ENCODE measurements at regions not wholly inside any gene's neighbourhood (a gene's known extent, or its start where the extent isn't known, plus 50 kb on each side); places are given as distances from the start of the nearest gene placed in this dataset.

DNA sequence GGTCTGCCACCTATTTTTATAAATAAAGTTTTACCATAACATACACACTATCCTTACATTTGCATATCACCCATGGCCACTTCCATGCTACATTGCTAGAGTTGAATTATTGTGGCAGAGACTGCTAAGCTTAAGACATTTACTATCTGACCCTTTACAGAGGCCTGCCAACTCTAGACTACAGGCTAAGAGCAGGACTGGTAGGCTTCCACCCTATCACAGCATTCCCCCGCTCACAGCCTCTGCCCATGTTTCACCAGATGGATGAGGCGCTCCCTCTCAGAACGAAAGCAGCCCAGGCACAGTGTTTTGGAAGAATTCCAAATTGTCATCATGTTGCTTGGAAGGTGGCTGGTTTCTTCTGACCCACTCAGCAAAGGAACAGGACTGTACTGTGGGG lies 91.7 kb upstream of the SLC35G4 start:
- Histone ChIP-seq H3K4me1 (ENCODE audit: insufficient read depth) (no peaks in the 10 kb centered on the region), H3K36me3 (ENCODE audit: insufficient read depth) (no peaks in the 10 kb centered on the region), H3K27me3 (ENCODE audit: insufficient read depth) (no peaks in the 10 kb centered on the region), H3K9me2 (ENCODE audit: insufficient read depth) (no peaks in the 10 kb centered on the region), H4K20me1 (replicated peaks; ENCODE audit: insufficient read depth) (no peaks in the 10 kb centered on the region), H3K27ac (ENCODE audit: low read depth) (no peak overlapping the region), H3K4me3 (no peak overlapping the region), H2AFZ (no peak overlapping the region), H3F3A (replicated peaks; ENCODE audit: low read depth) (no peaks in the 10 kb centered on the region), H3K79me2 (replicated peaks; ENCODE audit: insufficient read depth) (no peaks in the 10 kb centered on the region), H3K4me2 (no peak overlapping the region)
- Mint-ChIP-seq H3K27ac (no peak overlapping the region), H3K27me3 (ENCODE audit: insufficient read depth, low read depth, poor library complexity) (peaks cover 3% of the 10 kb centered on the region), H3K4me1 (peaks cover 4% of the 10 kb centered on the region; the same call in 1 of the 3 replicates), H3K4me3 (no peak overlapping the region), H3K36me3 (ENCODE audit: low read depth) (no peaks in the 10 kb centered on the region), H3K9me3 (no peaks in the 10 kb centered on the region)
- DNase-seq (ENCODE audit: low spot score) (no peak), ATAC-seq (no peak)
- TF ChIP-seq CREB1 (CRISPR knock-in tag; IDR thresholded peaks at IDR 0.05; ENCODE audit: low read depth): no peak
- TF ChIP-seq, protein P1, sequence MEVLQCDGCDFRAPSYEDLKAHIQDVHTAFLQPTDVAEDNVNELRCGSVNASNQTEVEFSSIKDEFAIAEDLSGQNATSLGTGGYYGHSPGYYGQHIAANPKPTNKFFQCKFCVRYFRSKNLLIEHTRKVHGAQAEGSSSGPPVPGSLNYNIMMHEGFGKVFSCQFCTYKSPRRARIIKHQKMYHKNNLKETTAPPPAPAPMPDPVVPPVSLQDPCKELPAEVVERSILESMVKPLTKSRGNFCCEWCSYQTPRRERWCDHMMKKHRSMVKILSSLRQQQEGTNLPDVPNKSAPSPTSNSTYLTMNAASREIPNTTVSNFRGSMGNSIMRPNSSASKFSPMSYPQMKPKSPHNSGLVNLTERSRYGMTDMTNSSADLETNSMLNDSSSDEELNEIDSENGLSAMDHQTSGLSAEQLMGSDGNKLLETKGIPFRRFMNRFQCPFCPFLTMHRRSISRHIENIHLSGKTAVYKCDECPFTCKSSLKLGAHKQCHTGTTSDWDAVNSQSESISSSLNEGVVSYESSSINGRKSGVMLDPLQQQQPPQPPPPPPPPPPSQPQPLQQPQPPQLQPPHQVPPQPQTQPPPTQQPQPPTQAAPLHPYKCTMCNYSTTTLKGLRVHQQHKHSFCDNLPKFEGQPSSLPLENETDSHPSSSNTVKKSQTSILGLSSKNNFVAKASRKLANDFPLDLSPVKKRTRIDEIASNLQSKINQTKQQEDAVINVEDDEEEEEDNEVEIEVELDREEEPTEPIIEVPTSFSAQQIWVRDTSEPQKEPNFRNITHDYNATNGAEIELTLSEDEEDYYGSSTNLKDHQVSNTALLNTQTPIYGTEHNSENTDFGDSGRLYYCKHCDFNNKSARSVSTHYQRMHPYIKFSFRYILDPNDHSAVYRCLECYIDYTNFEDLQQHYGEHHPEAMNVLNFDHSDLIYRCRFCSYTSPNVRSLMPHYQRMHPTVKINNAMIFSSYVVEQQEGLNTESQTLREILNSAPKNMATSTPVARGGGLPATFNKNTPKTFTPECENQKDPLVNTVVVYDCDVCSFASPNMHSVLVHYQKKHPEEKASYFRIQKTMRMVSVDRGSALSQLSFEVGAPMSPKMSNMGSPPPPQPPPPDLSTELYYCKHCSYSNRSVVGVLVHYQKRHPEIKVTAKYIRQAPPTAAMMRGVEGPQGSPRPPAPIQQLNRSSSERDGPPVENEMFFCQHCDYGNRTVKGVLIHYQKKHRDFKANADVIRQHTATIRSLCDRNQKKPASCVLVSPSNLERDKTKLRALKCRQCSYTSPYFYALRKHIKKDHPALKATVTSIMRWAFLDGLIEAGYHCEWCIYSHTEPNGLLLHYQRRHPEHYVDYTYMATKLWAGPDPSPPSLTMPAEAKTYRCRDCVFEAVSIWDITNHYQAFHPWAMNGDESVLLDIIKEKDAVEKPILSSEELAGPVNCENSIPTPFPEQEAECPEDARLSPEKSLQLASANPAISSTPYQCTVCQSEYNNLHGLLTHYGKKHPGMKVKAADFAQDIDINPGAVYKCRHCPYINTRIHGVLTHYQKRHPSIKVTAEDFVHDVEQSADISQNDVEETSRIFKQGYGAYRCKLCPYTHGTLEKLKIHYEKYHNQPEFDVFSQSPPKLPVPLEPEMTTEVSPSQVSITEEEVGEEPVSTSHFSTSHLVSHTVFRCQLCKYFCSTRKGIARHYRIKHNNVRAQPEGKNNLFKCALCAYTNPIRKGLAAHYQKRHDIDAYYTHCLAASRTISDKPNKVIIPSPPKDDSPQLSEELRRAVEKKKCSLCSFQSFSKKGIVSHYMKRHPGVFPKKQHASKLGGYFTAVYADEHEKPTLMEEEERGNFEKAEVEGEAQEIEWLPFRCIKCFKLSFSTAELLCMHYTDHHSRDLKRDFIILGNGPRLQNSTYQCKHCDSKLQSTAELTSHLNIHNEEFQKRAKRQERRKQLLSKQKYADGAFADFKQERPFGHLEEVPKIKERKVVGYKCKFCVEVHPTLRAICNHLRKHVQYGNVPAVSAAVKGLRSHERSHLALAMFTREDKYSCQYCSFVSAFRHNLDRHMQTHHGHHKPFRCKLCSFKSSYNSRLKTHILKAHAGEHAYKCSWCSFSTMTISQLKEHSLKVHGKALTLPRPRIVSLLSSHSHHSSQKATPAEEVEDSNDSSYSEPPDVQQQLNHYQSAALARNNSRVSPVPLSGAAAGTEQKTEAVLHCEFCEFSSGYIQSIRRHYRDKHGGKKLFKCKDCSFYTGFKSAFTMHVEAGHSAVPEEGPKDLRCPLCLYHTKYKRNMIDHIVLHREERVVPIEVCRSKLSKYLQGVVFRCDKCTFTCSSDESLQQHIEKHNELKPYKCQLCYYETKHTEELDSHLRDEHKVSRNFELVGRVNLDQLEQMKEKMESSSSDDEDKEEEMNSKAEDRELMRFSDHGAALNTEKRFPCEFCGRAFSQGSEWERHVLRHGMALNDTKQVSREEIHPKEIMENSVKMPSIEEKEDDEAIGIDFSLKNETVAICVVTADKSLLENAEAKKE (CRISPR knock-in tag; IDR thresholded peaks at IDR 0.05): no peak
- no peak for TF ChIP-seq EZH2phosphoT487 (IDR thresholded peaks at IDR 0.05; ENCODE audit: unreplicated experiment)
- TF ChIP-seq, protein P2, sequence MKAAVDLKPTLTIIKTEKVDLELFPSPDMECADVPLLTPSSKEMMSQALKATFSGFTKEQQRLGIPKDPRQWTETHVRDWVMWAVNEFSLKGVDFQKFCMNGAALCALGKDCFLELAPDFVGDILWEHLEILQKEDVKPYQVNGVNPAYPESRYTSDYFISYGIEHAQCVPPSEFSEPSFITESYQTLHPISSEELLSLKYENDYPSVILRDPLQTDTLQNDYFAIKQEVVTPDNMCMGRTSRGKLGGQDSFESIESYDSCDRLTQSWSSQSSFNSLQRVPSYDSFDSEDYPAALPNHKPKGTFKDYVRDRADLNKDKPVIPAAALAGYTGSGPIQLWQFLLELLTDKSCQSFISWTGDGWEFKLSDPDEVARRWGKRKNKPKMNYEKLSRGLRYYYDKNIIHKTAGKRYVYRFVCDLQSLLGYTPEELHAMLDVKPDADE (IDR thresholded peaks at IDR 0.05): no peak
- no peak for TF ChIP-seq NANOG (IDR thresholded peaks at IDR 0.05; ENCODE audit: borderline replicate concordance)
- TF ChIP-seq, protein P3, sequence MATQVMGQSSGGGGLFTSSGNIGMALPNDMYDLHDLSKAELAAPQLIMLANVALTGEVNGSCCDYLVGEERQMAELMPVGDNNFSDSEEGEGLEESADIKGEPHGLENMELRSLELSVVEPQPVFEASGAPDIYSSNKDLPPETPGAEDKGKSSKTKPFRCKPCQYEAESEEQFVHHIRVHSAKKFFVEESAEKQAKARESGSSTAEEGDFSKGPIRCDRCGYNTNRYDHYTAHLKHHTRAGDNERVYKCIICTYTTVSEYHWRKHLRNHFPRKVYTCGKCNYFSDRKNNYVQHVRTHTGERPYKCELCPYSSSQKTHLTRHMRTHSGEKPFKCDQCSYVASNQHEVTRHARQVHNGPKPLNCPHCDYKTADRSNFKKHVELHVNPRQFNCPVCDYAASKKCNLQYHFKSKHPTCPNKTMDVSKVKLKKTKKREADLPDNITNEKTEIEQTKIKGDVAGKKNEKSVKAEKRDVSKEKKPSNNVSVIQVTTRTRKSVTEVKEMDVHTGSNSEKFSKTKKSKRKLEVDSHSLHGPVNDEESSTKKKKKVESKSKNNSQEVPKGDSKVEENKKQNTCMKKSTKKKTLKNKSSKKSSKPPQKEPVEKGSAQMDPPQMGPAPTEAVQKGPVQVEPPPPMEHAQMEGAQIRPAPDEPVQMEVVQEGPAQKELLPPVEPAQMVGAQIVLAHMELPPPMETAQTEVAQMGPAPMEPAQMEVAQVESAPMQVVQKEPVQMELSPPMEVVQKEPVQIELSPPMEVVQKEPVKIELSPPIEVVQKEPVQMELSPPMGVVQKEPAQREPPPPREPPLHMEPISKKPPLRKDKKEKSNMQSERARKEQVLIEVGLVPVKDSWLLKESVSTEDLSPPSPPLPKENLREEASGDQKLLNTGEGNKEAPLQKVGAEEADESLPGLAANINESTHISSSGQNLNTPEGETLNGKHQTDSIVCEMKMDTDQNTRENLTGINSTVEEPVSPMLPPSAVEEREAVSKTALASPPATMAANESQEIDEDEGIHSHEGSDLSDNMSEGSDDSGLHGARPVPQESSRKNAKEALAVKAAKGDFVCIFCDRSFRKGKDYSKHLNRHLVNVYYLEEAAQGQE (IDR thresholded peaks at IDR 0.05; ENCODE audit: unreplicated experiment): no peak
- TF ChIP-seq EZH2 (IDR thresholded peaks at IDR 0.05; ENCODE audit: low read depth, unreplicated experiment): no peak
- no peak for TF ChIP-seq JUNB (IDR thresholded peaks at IDR 0.05; ENCODE audit: unreplicated experiment)
- TF ChIP-seq POLR2AphosphoS5 (IDR thresholded peaks at IDR 0.05; ENCODE audit: low read depth): no peak
- no peak for TF ChIP-seq STAT1 (IDR thresholded peaks at IDR 0.05; ENCODE audit: unreplicated experiment)
